ENCODE measurements at regions not wholly inside any gene's neighbourhood (a gene's known extent, or its start where the extent isn't known, plus 50 kb on each side); places are given as distances from the start of the nearest gene placed in this dataset.

DNA sequence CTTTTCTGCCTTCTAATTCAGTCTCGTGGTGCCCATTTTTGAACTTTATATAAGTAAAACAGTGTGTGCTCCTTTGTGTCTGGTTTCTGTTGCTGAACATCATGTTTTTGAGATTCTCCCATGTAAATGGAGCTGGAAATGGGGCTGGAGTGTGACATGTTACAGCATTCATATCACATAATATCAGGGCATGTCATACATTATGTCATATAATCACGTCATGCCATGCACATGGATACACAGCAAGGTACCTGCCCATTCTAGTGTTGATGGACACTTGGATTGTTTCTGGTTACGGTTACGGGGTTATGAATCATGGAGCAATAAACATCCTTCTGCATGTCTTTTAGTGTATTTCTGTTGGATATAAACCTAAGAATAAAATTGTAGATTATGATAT is 117.1 kb upstream of the MYT1L start:
- TF ChIP-seq RCOR1 (IDR thresholded peaks at IDR 0.05; ENCODE audit: insufficient replicate concordance, low read length) (no peak), POLR2A (IDR thresholded peaks at IDR 0.05; ENCODE audit: low read depth, low read length) (no peak), MAFK (IDR thresholded peaks at IDR 0.05; ENCODE audit: low read depth, low read length) (no peak)
- TF ChIP-seq, protein P1, sequence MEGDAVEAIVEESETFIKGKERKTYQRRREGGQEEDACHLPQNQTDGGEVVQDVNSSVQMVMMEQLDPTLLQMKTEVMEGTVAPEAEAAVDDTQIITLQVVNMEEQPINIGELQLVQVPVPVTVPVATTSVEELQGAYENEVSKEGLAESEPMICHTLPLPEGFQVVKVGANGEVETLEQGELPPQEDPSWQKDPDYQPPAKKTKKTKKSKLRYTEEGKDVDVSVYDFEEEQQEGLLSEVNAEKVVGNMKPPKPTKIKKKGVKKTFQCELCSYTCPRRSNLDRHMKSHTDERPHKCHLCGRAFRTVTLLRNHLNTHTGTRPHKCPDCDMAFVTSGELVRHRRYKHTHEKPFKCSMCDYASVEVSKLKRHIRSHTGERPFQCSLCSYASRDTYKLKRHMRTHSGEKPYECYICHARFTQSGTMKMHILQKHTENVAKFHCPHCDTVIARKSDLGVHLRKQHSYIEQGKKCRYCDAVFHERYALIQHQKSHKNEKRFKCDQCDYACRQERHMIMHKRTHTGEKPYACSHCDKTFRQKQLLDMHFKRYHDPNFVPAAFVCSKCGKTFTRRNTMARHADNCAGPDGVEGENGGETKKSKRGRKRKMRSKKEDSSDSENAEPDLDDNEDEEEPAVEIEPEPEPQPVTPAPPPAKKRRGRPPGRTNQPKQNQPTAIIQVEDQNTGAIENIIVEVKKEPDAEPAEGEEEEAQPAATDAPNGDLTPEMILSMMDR (conservative IDR thresholded peaks at IDR 0.05; ENCODE audit: low read depth, low read length) = no peak
